22Rv1 (cell line): ENCODE measurements at regions not wholly inside any gene's neighbourhood (a gene's known extent, or its start where the extent isn't known, plus 50 kb on each side); places are given as distances from the start of the nearest gene placed in this dataset.

Source experiments
- H3K27ac ChIP-seq: fragments of 450-650 bp; 2 replicates; pipeline ENCODE4 v1.5.1; 2017
- CTCF ChIP-seq: fragments of 450-650 bp; IDR thresholded peaks from 2 replicates; pipeline ENCODE4 v1.5.1; 2017; ENCODE audit warnings: mild to moderate bottlenecking
- ZFX ChIP-seq: fragments of 450-650 bp; IDR thresholded peaks from 2 replicates; pipeline ENCODE4 v1.6.1; 2017; ENCODE audit warnings: antibody characterized with exemption, borderline replicate concordance

- no peak for TF ChIP-seq CTCF
- no peak for TF ChIP-seq ZFX
- no peak overlapping the region for H3K27ac ChIP-seq
Measured at GRCh38 chrX:122816288-122816687, 367.8 kb upstream of the GRIA3 start.

DNA sequence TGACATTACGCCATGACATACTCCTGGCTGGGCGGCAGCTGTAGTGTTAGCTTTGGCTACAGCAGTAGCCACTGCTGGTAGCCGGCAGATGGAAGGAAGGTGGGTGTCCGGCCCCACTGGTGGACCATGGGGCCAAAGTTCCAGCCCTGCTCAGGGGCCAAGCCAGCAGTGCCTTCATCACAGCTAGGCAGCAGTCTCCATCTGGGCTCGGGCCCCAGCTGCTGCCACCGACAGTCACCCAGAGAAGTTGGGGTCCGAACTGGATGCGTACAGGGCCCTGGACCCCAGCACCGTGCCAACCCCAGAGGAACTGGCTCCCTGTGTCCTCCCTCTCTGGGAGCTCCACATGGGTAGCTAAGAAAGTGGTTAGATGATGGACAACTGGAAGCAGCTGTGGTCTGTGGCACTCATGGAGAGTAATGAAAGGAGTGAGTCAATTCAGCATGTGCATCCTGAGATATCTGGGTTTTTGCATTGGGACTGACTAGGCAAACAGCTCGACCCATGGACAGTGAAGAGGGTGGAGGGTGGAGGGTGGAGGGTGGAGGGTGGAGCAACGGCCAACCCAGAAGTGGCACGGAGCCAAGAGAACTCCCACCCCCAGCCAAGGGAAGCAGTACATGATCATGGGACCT lies 366.6 kb upstream of the GRIA3 start:
- H3K27ac ChIP-seq: no peak overlapping the region
- no peak for TF ChIP-seq CTCF
- no peak for TF ChIP-seq ZFX

DNA sequence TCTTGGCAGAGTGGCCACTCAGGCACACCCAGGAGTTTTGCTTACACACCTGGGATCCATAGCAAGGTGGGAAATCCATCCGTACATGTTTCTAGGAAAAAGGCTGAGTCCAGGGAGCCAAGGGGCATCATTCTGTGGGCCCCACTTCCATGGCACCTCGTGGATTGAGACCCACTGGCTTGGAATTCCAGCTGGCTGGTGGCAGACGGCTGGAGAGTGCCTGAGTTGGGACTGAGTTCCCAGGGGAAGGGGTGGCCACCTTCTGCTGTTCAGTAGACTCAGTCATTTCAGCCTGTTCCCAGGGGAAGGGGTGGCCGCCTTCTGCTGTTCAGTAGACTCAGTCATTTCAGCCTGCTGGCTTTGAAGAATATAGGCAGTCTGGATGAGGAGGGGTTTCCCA lies 366.0 kb upstream of the GRIA3 start:
- no peak overlapping the region for H3K27ac ChIP-seq
- TF ChIP-seq CTCF: no peak
- no peak for TF ChIP-seq ZFX

DNA sequence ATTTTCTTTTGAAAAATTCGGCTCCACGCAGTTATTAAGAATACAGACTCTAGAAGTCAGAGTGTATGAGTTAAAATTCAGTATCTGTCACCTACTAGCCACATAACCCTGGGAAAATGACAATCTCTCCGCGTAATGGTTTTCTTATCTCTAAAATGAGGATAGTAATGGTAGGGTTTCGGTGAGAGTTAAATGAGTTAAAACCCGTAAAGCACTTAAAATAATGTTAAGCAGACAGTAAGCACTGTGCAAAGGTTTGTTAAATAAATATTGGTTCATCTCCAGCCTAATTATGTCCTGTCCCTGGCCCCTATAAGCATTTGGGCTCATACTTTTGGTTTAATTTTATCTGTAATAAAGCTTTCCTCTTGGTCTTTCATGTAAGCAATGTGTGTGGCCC lies 350.8 kb upstream of the GRIA3 start:
- no peak overlapping the region for H3K27ac ChIP-seq
- TF ChIP-seq ZFX: no peak
- TF ChIP-seq CTCF: no peak

DNA sequence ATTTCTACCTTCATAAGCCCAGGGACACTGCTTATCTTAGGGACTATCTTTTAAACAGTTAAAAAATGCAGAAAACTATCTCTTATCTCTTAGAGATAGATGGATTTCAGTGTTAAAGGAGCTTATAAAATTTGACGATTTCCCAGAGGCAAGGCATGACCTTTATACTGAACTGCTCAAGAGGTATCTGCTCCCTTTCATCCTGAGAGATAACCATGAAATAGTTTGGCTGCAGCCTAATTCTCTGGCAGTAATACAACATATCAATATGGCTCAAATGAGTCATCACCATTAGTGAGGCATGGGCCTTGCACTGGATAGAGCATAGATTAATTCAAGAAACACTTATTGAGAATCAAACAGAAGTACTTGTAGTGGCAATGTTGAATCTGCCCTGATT lies 348.2 kb upstream of the GRIA3 start:
- TF ChIP-seq ZFX: no peak
- no peak for TF ChIP-seq CTCF
- no peak overlapping the region for H3K27ac ChIP-seq

GRCh38 chrX:122850326-122850725 lies 333.8 kb upstream of the GRIA3 start:
- H3K27ac ChIP-seq: no peak overlapping the region
- TF ChIP-seq CTCF (no peak), ZFX (no peak)

- TF ChIP-seq CTCF (no peak), ZFX (no peak)
- H3K27ac ChIP-seq: no peak overlapping the region
Measured at GRCh38 chrX:122856205-122856604, 327.9 kb upstream of the GRIA3 start.
